Caco-2 (cell line): ENCODE measurements at regions not wholly inside any gene's neighbourhood (a gene's known extent, or its start where the extent isn't known, plus 50 kb on each side); places are given as distances from the start of the nearest gene placed in this dataset.

Experiments
- BruUV-seq: library from RNA; stranded (reverse); fragments of 400-500 nt; replicated peaks from 2 replicates; lab custom pipeline; 2021; lab: Mats Ljungman, UMichigan
- CTCF ChIA-PET: fragments of 300-600 bp; sonication (Branson Sonifier 250); formaldehyde crosslinking; loops from one replicate; lab custom pipeline; 2022; ENCODE audit warnings: antibody characterized with exemption; lab: Charles Lee
- POLR2A ChIA-PET: fragments of 300-600 bp; sonication (Branson Sonifier 250); formaldehyde crosslinking; loops from one replicate; lab custom pipeline; 2022; ENCODE audit warnings: antibody characterized with exemption; lab: Charles Lee
- DNase-seq, 2 experiments: peaks; one replicate each; pipeline versions ENCODE4 v3.0.0 to v3.0.0-alpha.2; 2020 to 2022
- H3K27me3 ChIP-seq: replicated peaks from 2 replicates; pipeline ENCODE4 v1.6.0; 2011; ENCODE audit warnings: low read length; ENCODE audit not compliant: control insufficient read depth, insufficient read depth
- H3K36me3 ChIP-seq: 2 replicates; pipeline ENCODE4 v1.5.1; 2011; ENCODE audit warnings: low read length; ENCODE audit not compliant: control insufficient read depth, insufficient read depth
- H3K4me1 ChIP-seq: fragments of 250-450 bp; sonication (Bioruptor Pico); 2 replicates; pipeline ENCODE4 v1.5.1; 2020; ENCODE audit warnings: mild to moderate bottlenecking
- H3K4me3 ChIP-seq: 2 replicates; pipeline ENCODE4 v1.5.1; 2011; ENCODE audit warnings: low read depth, mild to moderate bottlenecking, control low read depth, low read length
- H3K9me3 ChIP-seq: fragments of 250-450 bp; sonication (Bioruptor Pico); 2 replicates; pipeline ENCODE4 v1.5.1; 2020; ENCODE audit warnings: mild to moderate bottlenecking, moderate library complexity
- H3K27ac Mint-ChIP-seq: one replicate; pipeline ENCODE4 v1.8.0; 2022; ENCODE audit warnings: mixed read lengths; ENCODE audit not compliant: unreplicated experiment
- H3K27me3 Mint-ChIP-seq: one replicate; pipeline ENCODE4 v1.8.0; 2022; ENCODE audit warnings: mixed read lengths; ENCODE audit not compliant: insufficient read depth, unreplicated experiment
- H3K36me3 Mint-ChIP-seq: one replicate; pipeline ENCODE4 v1.8.0; 2022; ENCODE audit warnings: mild to moderate bottlenecking, mixed read lengths; ENCODE audit not compliant: insufficient read depth, unreplicated experiment
- H3K4me1 Mint-ChIP-seq: one replicate; pipeline ENCODE4 v1.8.0; 2022; ENCODE audit warnings: low read depth, mixed read lengths; ENCODE audit not compliant: unreplicated experiment
- H3K4me3 Mint-ChIP-seq: one replicate; pipeline ENCODE4 v1.8.0; 2022; ENCODE audit warnings: mild to moderate bottlenecking, moderate library complexity, mixed read lengths; ENCODE audit not compliant: unreplicated experiment
- H3K9me3 Mint-ChIP-seq: one replicate; pipeline ENCODE4 v1.8.0; 2022; ENCODE audit warnings: mixed read lengths; ENCODE audit not compliant: unreplicated experiment
- intact Hi-C: fragments of 100-400 bp; cut with micrococcal nuclease; formaldehyde crosslinking; loops from one replicate; pipeline ENCODE4 v1.10.0; 2022; ENCODE audit not compliant: unreplicated experiment
- TF ChIP-seq, protein P1 (sequence below), 2 experiments: fragments of 200-600 bp in 1 of 2; IDR thresholded peaks; 1 replicate in 1 of 2; 2 replicates in 1 of 2; pipeline versions ENCODE4 v1.5.1 to v1.8.0; 2011 to 2022; ENCODE audit warnings: antibody characterized with exemption in 1 of 2, control low read depth in 1 of 2, inconsistent platforms in 1 of 2, low read depth in 1 of 2, low read length in 1 of 2, mild to moderate bottlenecking in 1 of 2, moderate library complexity in 1 of 2; ENCODE audit not compliant: insufficient read depth in 1 of 2, severe bottlenecking in 1 of 2, unreplicated experiment in 1 of 2

DNA sequence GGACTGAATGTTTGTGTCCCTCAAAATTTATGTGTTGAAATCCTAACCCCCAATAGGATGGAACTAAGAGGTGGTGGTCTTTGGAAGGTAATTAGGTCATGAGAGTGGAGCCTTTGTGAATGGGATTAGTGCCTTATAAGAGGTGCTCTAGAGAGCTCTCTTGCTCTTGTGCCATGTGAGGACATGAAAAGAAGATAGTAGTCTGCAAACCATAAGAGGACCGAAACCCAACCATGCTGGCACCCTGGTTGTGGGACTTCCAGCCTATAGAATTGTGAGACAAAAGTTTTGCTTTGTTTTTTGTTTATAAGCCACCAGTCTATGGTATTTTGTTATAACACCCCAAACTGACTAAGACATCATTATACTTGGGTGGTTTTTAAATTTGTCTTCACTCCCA, 417.1 kb downstream of the ANKRD50 start:
- DNase-seq = no peak
- H3K9me3 ChIP-seq = no peaks in the 10 kb centered on the region
- H3K4me1 ChIP-seq = no peaks in the 10 kb centered on the region
- no peak overlapping the region for H3K27ac Mint-ChIP-seq
- H3K27me3 Mint-ChIP-seq = peaks cover 3% of the 10 kb centered on the region
- no peaks in the 10 kb centered on the region for H3K9me3 Mint-ChIP-seq
- BruUV-seq = no TSS peak
- ChIA-PET POLR2A (no interaction called here), CTCF (no interaction called here)
- no peak overlapping the region for H3K4me3 Mint-ChIP-seq
- no peaks in the 10 kb centered on the region for H3K27me3 ChIP-seq
- no peaks in the 10 kb centered on the region for H3K36me3 Mint-ChIP-seq
- intact Hi-C loops = no loop called here
- no peak overlapping the region for H3K4me3 ChIP-seq
- TF ChIP-seq, protein P1, sequence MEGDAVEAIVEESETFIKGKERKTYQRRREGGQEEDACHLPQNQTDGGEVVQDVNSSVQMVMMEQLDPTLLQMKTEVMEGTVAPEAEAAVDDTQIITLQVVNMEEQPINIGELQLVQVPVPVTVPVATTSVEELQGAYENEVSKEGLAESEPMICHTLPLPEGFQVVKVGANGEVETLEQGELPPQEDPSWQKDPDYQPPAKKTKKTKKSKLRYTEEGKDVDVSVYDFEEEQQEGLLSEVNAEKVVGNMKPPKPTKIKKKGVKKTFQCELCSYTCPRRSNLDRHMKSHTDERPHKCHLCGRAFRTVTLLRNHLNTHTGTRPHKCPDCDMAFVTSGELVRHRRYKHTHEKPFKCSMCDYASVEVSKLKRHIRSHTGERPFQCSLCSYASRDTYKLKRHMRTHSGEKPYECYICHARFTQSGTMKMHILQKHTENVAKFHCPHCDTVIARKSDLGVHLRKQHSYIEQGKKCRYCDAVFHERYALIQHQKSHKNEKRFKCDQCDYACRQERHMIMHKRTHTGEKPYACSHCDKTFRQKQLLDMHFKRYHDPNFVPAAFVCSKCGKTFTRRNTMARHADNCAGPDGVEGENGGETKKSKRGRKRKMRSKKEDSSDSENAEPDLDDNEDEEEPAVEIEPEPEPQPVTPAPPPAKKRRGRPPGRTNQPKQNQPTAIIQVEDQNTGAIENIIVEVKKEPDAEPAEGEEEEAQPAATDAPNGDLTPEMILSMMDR (IDR thresholded peaks at IDR 0.05; ENCODE audit: insufficient read depth in 1 of 2, low read depth in 1 of 2, low read length in 1 of 2, severe bottlenecking in 1 of 2, unreplicated experiment in 1 of 2) = no peak
- H3K36me3 ChIP-seq = no peaks in the 10 kb centered on the region
- H3K4me1 Mint-ChIP-seq = no peaks in the 10 kb centered on the region

DNA sequence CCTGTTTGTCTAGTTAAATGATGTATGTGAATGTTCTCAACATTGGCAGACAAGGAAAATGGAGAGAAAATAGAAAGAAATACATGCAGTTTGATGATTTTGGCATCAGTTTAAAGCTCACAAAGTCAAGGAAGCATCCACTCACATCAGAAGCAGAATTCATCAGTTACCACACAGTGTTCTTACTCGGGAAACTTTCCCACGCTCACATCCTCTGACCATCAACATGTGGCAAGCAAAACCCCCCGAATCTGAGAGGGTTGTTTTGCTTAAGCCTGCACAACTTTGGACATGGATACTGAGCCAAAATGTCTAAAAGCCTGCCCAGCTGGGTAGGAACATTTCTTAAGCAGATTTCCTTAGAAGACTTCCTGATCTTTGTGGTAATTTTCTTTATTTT, 407.6 kb downstream of the ANKRD50 start:
- Mint-ChIP-seq H3K27me3 (no peaks in the 10 kb centered on the region), H3K4me1 (no peaks in the 10 kb centered on the region), H3K9me3 (no peaks in the 10 kb centered on the region), H3K4me3 (no peak overlapping the region), H3K36me3 (no peaks in the 10 kb centered on the region), H3K27ac (no peak overlapping the region)
- H3K36me3 ChIP-seq = no peaks in the 10 kb centered on the region
- H3K4me1 ChIP-seq = no peaks in the 10 kb centered on the region
- no peaks in the 10 kb centered on the region for H3K27me3 ChIP-seq
- H3K9me3 ChIP-seq = no peaks in the 10 kb centered on the region
- H3K4me3 ChIP-seq = no peak overlapping the region
- TF ChIP-seq, protein P1 (IDR thresholded peaks at IDR 0.05; ENCODE audit: insufficient read depth in 1 of 2, low read depth in 1 of 2, low read length in 1 of 2, severe bottlenecking in 1 of 2, unreplicated experiment in 1 of 2) = no peak
- ChIA-PET CTCF (no interaction called here), POLR2A (no interaction called here)
- DNase-seq = no peak
- intact Hi-C loops = no loop called here
- no TSS peak for BruUV-seq

DNA sequence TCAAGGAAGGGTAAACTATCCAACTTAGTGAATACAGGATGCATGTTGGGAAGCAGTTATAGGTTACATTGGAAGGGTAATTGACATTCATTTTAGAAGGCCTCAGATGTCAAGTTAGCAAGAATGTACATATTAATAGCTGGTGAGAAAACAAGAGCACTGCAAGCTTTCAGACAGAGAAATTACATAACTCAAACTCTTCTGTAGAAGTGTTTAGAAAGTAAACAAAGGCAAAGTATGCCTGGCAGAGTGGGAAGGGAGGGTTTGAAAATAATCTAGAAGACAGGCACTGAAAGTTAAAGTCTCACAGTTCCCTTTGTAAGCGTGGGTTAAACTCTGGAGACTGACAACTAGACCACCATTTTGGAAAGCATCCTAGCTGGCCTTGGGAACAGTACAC, 406.2 kb downstream of the ANKRD50 start:
- CTCF ChIA-PET = no interaction called here

More for the DNA sequence above, 406.2 kb downstream of the ANKRD50 start:
- H3K9me3 ChIP-seq = no peaks in the 10 kb centered on the region
- no peaks in the 10 kb centered on the region for H3K4me1 ChIP-seq
- DNase-seq = no peak
- no peaks in the 10 kb centered on the region for H3K36me3 ChIP-seq
- H3K4me3 ChIP-seq = no peak overlapping the region
- H3K27me3 ChIP-seq = no peaks in the 10 kb centered on the region
- POLR2A ChIA-PET = no interaction called here
- Mint-ChIP-seq H3K4me1 (no peaks in the 10 kb centered on the region), H3K9me3 (no peaks in the 10 kb centered on the region), H3K4me3 (no peak overlapping the region), H3K36me3 (no peaks in the 10 kb centered on the region), H3K27me3 (no peaks in the 10 kb centered on the region), H3K27ac (no peak overlapping the region)
- intact Hi-C loops = no loop called here
- TF ChIP-seq, protein P1 (IDR thresholded peaks at IDR 0.05; ENCODE audit: insufficient read depth in 1 of 2, low read depth in 1 of 2, low read length in 1 of 2, severe bottlenecking in 1 of 2, unreplicated experiment in 1 of 2) = no peak
- no TSS peak for BruUV-seq
